Heart right ventricle (tissue), 16 donors: ENCODE measurements at regions not wholly inside any gene's neighbourhood (a gene's known extent, or its start where the extent isn't known, plus 50 kb on each side); places are given as distances from the start of the nearest gene placed in this dataset.

ENCODE experiments used
- ATAC-seq, 8 donors: fragments of 200-7000 bp; cut with Tn5 transposase; one replicate each; pipeline ENCODE4 v1.9.1; 2020; ENCODE audit warnings: mild to moderate bottlenecking in 8 of 8, moderate library complexity in 8 of 8, moderate number of reproducible peaks in 1 of 8
- DNase-seq, 2 donors: peaks; one replicate each; pipeline ENCODE4 v3.0.0-alpha.2; 2020
- H3K27ac ChIP-seq, 10 donors: fragments of 200-600 bp; sonication (generic) in 2 of 10; one replicate each; pipeline versions ENCODE4 v1.5.0 to v1.8.0; 2020 to 2022; ENCODE audit warnings: mild to moderate bottlenecking in 3 of 10
- H3K27me3 ChIP-seq, 7 donors: fragments of 200-600 bp; one replicate each; pipeline ENCODE4 v1.8.0; 2021 to 2022; ENCODE audit warnings: mild to moderate bottlenecking in 2 of 7
- H3K36me3 ChIP-seq, 9 donors: fragments of 200-600 bp; sonication (generic) in 1 of 9; one replicate each; pipeline versions ENCODE4 v1.5.0 to v1.8.0; 2020 to 2022; ENCODE audit warnings: mild to moderate bottlenecking in 2 of 9
- H3K4me1 ChIP-seq, 9 donors: fragments of 200-600 bp; sonication (generic) in 1 of 9; one replicate each; pipeline versions ENCODE4 v1.5.0 to v1.8.0; 2020 to 2022; ENCODE audit warnings: mild to moderate bottlenecking in 4 of 9
- H3K4me3 ChIP-seq, 10 donors: fragments of 200-600 bp; sonication (generic) in 2 of 10; one replicate each; pipeline versions ENCODE4 v1.5.0 to v1.8.0; 2020 to 2022; ENCODE audit warnings: mild to moderate bottlenecking in 7 of 10, moderate library complexity in 2 of 10
- H3K9me3 ChIP-seq, 11 donors: fragments of 200-600 bp in 10 of 11; sonication (generic) in 2 of 11; one replicate each; pipeline versions ENCODE4 v1.5.0 to v1.8.0; 2013 to 2022; ENCODE audit warnings: mild to moderate bottlenecking in 2 of 11, control low read depth in 1 of 11, moderate library complexity in 1 of 11
- WGBS, 2 donors: extraction: QIAGEN DNeasy Blood & Tissue Kit; methylation state at CpG; one replicate each; pipeline ENCODE4 v1.1.7; 2013; ENCODE audit warnings: inconsistent platforms in 1 of 2; 5-methylcytosine and 5-hydroxymethylcytosine counted together
- intact Hi-C, 10 donors: fragments of 100-400 bp; cut with DNase I; formaldehyde crosslinking; loops; one replicate each; pipeline versions ENCODE4 v1.11.1 to v1.14.2; 2022
- TF ChIP-seq, protein P1 (sequence below), 9 donors: fragments of 200-600 bp; sonication (generic) in 2 of 9; IDR thresholded peaks; one replicate each; pipeline versions ENCODE4 v1.5.0 to v1.8.0; 2021 to 2022; ENCODE audit warnings: antibody characterized with exemption in 9 of 9, mild to moderate bottlenecking in 5 of 9, moderate library complexity in 1 of 9
- donor health status: Arrhythmogenic right ventricular cardiomyopathy.
- donor health status: ischemic (EF 13 %, LVEDD 7.1; RV severe dilation, severe dysfunction).
- donor health status: healthy with polysubstance abuse.
- donor health status: DM: no; HTN: yes; CAD: no.
- donor health status: DM: no; HTN: no; CAD: no.
- donor health status: ischemic (EF 25% LVEDD 6.9; RV normal size, moderate dysfunction).
- donor health status: ischemic (EF 25% LVEDD 5.7; RV mildly dilated, moderate dysfunction).
- donor health status: healthy.
- donor health status: DM: yes; HTN: yes; CAD: no.
- donor health status: Ischemic cardiomyopathy.
- donor health status: ischemic (EF 35%, LVEDD 5.7; RV mildly dilated, moderate dysfunction).
- donor health status: nonischemic (EF 11% LVEDD 7.7; RV severe dilation, severe dysfunction).
- donor health status: DM: yes; HTN: yes; CAD: no.
- donor health status: PGD.
- donor health status: ischemic (EF 29% LVEDD 5.4; RV normal size, mild dysfunction).
- donor health status: nonischemic (EF 23%, LVEDD 6.1; RV moderate dilation, normal function).

DNA sequence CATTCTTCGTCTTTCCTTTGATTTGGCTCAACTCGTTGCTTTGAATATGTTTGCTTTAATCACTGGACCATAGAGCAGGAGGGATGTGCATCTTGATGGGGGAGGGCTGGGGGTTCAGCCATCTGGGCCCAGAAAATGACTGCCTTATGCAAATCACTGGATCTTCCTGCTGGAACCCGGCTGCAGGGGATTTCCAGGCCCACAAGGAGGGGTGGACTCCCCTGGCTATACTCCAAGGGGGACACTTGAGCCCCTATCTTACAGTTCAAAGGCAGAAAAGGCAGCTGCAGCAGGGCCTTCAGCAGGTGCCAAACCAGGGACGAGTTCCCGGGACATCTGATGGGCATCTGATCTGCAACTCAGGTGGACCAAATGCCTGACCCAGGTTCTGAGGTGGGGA lies 122.5 kb downstream of the DICER1 start:
- intact Hi-C loops: no loop called here
- Histone ChIP-seq H3K27me3 (peaks cover 0 to 6% (median 0%) of the 10 kb centered on the region in 7 donors), H3K36me3 (no peaks in the 10 kb centered on the region), H3K4me3 (no peak overlapping the region), H3K9me3 (peaks cover 0 to 35% (median 12%) of the 10 kb centered on the region in 11 donors), H3K4me1 (no peaks in the 10 kb centered on the region), H3K27ac (no peak overlapping the region)
- DNase-seq (no peak), ATAC-seq (no peak)
- 68 to 74% methylated on average over 5 of the region's 5 CpGs for WGBS, 2 donors
- TF ChIP-seq, protein P1, sequence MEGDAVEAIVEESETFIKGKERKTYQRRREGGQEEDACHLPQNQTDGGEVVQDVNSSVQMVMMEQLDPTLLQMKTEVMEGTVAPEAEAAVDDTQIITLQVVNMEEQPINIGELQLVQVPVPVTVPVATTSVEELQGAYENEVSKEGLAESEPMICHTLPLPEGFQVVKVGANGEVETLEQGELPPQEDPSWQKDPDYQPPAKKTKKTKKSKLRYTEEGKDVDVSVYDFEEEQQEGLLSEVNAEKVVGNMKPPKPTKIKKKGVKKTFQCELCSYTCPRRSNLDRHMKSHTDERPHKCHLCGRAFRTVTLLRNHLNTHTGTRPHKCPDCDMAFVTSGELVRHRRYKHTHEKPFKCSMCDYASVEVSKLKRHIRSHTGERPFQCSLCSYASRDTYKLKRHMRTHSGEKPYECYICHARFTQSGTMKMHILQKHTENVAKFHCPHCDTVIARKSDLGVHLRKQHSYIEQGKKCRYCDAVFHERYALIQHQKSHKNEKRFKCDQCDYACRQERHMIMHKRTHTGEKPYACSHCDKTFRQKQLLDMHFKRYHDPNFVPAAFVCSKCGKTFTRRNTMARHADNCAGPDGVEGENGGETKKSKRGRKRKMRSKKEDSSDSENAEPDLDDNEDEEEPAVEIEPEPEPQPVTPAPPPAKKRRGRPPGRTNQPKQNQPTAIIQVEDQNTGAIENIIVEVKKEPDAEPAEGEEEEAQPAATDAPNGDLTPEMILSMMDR (IDR thresholded peaks at IDR 0.05): no peak

DNA sequence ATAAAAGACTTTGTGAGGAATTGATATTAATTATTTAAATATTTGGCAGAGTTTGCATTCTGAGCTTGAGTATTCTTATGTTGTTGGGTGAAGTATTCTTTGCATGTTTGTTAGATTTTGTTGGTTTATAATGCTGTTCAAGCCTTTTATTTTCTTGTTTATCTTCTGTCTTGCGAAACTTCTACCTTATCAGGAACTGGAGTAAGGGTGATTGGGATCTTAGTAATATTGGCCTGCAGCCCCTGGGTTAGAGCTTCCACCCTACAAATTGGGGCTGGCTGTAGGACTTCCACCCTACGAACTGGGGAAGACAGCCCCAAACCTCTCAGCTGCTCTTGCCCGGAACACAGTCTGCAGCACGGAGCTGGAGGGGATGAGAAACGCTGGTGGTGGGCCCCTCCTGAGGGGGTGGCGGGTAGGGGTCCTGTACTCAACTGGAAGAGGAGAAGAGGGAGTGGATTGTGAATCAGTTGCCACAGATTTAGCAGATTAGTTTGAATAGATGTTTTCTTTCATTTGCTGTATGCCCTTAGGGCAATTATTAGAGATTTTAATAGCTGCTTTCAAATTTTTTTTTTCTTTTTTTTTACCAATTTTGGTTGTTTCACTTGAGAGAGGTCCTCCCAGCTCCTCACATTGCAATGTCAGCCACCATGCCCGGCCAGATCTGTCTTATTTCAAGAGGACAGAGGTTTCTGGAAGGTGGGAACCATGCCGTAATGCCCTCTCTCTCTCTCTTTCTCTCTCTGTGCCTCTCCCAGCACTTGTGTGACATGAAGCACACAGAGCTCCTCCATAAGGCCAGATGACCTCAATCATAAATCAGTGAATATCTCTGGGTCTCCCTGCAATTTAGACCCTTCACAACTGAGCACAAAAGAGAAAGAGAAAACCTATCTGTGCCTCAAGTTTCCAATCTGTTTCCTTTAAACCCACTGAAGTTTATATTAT lies 123.4 kb downstream of the DICER1 start:
- Histone ChIP-seq H3K4me3 (no peak overlapping the region), H3K36me3 (no peaks in the 10 kb centered on the region), H3K27me3 (peaks cover 0 to 5% (median 0%) of the 10 kb centered on the region in 7 donors), H3K27ac (no peak overlapping the region), H3K4me1 (no peaks in the 10 kb centered on the region), H3K9me3 (peaks cover 0 to 43% (median 12%) of the 10 kb centered on the region in 11 donors)
- 73 to 78% methylated on average over 8 of the region's 8 CpGs for WGBS, 2 donors
- intact Hi-C loops: no loop called here
- TF ChIP-seq, protein P1 (IDR thresholded peaks at IDR 0.05): no peak
- DNase-seq: no peak
- no peak for ATAC-seq

DNA sequence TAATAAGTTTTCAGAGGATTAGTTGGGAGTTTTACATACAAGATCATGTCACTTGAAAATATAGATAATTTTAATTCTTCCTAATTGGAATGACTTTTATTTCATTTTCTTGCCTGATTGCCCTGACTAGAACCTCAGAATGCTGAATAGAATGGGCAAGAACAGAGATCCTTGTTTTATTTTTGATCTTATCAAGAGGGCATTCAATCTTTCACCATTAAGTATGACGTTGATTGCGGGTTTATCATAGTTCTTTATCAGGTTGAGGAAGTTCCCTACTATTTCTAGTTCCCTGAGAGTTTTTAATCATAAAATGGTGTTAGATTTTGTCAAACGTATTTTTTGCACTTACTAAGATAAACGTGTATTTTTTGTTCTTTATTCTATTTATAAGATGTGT lies 124.3 kb downstream of the DICER1 start:
- Histone ChIP-seq H3K27ac (no peak overlapping the region), H3K36me3 (no peaks in the 10 kb centered on the region), H3K27me3 (no peaks in the 10 kb centered on the region), H3K9me3 (peaks cover 0 to 45% (median 12%) of the 10 kb centered on the region in 11 donors), H3K4me1 (no peaks in the 10 kb centered on the region), H3K4me3 (no peak overlapping the region)
- TF ChIP-seq, protein P1 (IDR thresholded peaks at IDR 0.05): no peak
- 60 to 75% methylated on average over 4 of the region's 4 CpGs for WGBS, 2 donors
- intact Hi-C loops: no loop called here
- ATAC-seq (no peak), DNase-seq (no peak)

GRCh38 chr14:95026851-95027463 lies 130.4 kb downstream of the DICER1 start:
- Histone ChIP-seq H3K36me3 (no peaks in the 10 kb centered on the region), H3K4me1 (no peaks in the 10 kb centered on the region), H3K4me3 (no peak overlapping the region), H3K27ac (no peak overlapping the region), H3K9me3 (peaks cover 0 to 27% (median 5%) of the 10 kb centered on the region in 11 donors), H3K27me3 (no peaks in the 10 kb centered on the region)
- WGBS, 2 donors: 86 to 91% methylated on average over 7 of the region's 7 CpGs
- TF ChIP-seq, protein P1 (IDR thresholded peaks at IDR 0.05): no peak
- no peak for ATAC-seq
- no peak for DNase-seq
- intact Hi-C loops: no loop called here
